ENCODE measurements at regions not wholly inside any gene's neighbourhood (a gene's known extent, or its start where the extent isn't known, plus 50 kb on each side); places are given as distances from the start of the nearest gene placed in this dataset.

DNA sequence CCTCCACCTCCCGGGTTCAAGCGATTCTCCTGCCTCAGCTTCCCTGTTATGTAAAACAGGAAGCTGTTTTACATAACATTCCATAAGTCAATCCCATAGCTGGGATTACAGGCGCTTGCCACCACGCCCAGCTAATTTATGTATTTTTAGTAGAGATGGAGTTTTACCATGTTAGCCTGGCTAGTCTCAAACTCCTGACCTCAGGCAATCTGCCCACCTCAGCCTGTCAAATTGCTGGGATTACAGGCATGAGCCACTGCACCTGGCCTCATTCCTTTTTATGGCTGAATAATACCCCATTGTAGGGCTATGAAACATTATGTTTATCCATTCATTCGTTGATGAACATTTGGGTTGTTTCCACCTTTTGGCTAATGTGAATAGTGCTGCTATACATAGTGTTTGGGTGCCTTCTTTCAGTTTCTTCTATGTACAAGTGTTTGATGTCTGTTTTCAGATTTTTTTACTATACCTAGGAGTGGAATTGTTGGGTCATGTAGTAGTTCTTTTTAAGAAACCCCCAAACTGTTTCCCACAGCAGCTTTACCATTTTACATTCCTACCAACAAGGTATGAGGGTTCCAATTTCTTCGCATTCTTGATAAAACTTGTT is 138.7 kb upstream of the COL21A1 start:
- H3K9ac ChIP-seq (ENCODE audit: insufficient read depth, low read depth, low read length), result no peak overlapping the region
- no peaks in the 10 kb centered on the region; the same call in 1 of the 2 replicates for H3K9me3 ChIP-seq (ENCODE audit: low read length)
- no peaks in the 10 kb centered on the region for H3K79me2 ChIP-seq (ENCODE audit: insufficient read depth, low read length)
- DNase-seq (ENCODE audit: low spot score) (no peak), FAIRE-seq (no peak), ATAC-seq (no peak)
- no peaks in the 10 kb centered on the region for H3K27me3 ChIP-seq (ENCODE audit: control insufficient read depth in 1 of 2, insufficient read depth in 2 of 2, low read length in 2 of 2)
- H3K27ac ChIP-seq (ENCODE audit: extremely low read length, insufficient read depth, low read length), result no peak overlapping the region
- CTCF ChIA-PET (ENCODE audit: low intra/inter-chr PET ratio, low total read pairs), result no interaction called here
- in situ Hi-C loops (cut with HindIII; ENCODE audit: extremely low pct_ligation_motif_present, low pct_unique_long_range_greater_than_20kb), result no loop called here
- POLR2A ChIA-PET, result interaction anchor here (1.3 kb wide), 1 partner anchor 305 kb away, joined by 3 read pairs; no protein-coding TSS in a partner anchor
- H3K4me2 ChIP-seq (ENCODE audit: low read depth, low read length), result no peak overlapping the region
- BruUV-seq (replicated peaks), result no TSS peak
- H2AFZ ChIP-seq (ENCODE audit: low read length), result no peak overlapping the region
- no peaks in the 10 kb centered on the region for H3K36me3 ChIP-seq (replicated peaks in 1 of 2; ENCODE audit: control insufficient read depth in 1 of 2, insufficient read depth in 2 of 2, low read length in 2 of 2)
- TF ChIP-seq, protein P1, sequence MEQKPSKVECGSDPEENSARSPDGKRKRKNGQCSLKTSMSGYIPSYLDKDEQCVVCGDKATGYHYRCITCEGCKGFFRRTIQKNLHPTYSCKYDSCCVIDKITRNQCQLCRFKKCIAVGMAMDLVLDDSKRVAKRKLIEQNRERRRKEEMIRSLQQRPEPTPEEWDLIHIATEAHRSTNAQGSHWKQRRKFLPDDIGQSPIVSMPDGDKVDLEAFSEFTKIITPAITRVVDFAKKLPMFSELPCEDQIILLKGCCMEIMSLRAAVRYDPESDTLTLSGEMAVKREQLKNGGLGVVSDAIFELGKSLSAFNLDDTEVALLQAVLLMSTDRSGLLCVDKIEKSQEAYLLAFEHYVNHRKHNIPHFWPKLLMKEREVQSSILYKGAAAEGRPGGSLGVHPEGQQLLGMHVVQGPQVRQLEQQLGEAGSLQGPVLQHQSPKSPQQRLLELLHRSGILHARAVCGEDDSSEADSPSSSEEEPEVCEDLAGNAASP (CRISPR knock-in tag; IDR thresholded peaks at IDR 0.05; ENCODE audit: borderline replicate concordance), result no peak
- no peak for TF ChIP-seq RNF2 (conservative IDR thresholded peaks at IDR 0.05; ENCODE audit: low read depth)
- no peak for TF ChIP-seq ATF7-NPFF (CRISPR knock-in tag; IDR thresholded peaks at IDR 0.05; ENCODE audit: low read depth)
- TF ChIP-seq ZNF724P (CRISPR knock-in tag; IDR thresholded peaks at IDR 0.05; ENCODE audit: borderline replicate concordance), result no peak
- TF ChIP-seq, protein P2, sequence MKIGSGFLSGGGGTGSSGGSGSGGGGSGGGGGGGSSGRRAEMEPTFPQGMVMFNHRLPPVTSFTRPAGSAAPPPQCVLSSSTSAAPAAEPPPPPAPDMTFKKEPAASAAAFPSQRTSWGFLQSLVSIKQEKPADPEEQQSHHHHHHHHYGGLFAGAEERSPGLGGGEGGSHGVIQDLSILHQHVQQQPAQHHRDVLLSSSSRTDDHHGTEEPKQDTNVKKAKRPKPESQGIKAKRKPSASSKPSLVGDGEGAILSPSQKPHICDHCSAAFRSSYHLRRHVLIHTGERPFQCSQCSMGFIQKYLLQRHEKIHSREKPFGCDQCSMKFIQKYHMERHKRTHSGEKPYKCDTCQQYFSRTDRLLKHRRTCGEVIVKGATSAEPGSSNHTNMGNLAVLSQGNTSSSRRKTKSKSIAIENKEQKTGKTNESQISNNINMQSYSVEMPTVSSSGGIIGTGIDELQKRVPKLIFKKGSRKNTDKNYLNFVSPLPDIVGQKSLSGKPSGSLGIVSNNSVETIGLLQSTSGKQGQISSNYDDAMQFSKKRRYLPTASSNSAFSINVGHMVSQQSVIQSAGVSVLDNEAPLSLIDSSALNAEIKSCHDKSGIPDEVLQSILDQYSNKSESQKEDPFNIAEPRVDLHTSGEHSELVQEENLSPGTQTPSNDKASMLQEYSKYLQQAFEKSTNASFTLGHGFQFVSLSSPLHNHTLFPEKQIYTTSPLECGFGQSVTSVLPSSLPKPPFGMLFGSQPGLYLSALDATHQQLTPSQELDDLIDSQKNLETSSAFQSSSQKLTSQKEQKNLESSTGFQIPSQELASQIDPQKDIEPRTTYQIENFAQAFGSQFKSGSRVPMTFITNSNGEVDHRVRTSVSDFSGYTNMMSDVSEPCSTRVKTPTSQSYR (CRISPR knock-in tag; IDR thresholded peaks at IDR 0.05; ENCODE audit: borderline replicate concordance), result no peak
- TF ChIP-seq, protein P3, sequence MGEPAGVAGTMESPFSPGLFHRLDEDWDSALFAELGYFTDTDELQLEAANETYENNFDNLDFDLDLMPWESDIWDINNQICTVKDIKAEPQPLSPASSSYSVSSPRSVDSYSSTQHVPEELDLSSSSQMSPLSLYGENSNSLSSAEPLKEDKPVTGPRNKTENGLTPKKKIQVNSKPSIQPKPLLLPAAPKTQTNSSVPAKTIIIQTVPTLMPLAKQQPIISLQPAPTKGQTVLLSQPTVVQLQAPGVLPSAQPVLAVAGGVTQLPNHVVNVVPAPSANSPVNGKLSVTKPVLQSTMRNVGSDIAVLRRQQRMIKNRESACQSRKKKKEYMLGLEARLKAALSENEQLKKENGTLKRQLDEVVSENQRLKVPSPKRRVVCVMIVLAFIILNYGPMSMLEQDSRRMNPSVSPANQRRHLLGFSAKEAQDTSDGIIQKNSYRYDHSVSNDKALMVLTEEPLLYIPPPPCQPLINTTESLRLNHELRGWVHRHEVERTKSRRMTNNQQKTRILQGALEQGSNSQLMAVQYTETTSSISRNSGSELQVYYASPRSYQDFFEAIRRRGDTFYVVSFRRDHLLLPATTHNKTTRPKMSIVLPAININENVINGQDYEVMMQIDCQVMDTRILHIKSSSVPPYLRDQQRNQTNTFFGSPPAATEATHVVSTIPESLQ (CRISPR knock-in tag; conservative IDR thresholded peaks at IDR 0.05), result no peak
- TF ChIP-seq ZSCAN30 (CRISPR knock-in tag; IDR thresholded peaks at IDR 0.05), result no peak
- TF ChIP-seq KDM4B (CRISPR knock-in tag; IDR thresholded peaks at IDR 0.05), result no peak
- TF ChIP-seq MTF1 (CRISPR knock-in tag; IDR thresholded peaks at IDR 0.05), result no peak
- TF ChIP-seq, protein P4, sequence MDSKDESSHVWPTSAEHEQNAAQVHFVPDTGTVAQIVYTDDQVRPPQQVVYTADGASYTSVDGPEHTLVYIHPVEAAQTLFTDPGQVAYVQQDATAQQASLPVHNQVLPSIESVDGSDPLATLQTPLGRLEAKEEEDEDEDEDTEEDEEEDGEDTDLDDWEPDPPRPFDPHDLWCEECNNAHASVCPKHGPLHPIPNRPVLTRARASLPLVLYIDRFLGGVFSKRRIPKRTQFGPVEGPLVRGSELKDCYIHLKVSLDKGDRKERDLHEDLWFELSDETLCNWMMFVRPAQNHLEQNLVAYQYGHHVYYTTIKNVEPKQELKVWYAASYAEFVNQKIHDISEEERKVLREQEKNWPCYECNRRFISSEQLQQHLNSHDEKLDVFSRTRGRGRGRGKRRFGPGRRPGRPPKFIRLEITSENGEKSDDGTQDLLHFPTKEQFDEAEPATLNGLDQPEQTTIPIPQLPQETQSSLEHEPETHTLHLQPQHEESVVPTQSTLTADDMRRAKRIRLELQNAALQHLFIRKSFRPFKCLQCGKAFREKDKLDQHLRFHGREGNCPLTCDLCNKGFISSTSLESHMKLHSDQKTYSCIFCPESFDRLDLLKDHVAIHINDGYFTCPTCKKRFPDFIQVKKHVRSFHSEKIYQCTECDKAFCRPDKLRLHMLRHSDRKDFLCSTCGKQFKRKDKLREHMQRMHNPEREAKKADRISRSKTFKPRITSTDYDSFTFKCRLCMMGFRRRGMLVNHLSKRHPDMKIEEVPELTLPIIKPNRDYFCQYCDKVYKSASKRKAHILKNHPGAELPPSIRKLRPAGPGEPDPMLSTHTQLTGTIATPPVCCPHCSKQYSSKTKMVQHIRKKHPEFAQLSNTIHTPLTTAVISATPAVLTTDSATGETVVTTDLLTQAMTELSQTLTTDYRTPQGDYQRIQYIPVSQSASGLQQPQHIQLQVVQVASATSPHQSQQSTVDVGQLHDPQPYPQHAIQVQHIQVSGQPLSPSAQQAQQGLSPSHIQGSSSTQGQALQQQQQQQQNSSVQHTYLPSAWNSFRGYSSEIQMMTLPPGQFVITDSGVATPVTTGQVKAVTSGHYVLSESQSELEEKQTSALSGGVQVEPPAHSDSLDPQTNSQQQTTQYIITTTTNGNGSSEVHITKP (CRISPR knock-in tag; IDR thresholded peaks at IDR 0.05; ENCODE audit: low read depth), result no peak
- TF ChIP-seq MIER3 (CRISPR knock-in tag; IDR thresholded peaks at IDR 0.05; ENCODE audit: borderline replicate concordance), result no peak
- no peak for TF ChIP-seq SOX6 (IDR thresholded peaks at IDR 0.05)
- no peak for TF ChIP-seq SOX6 (CRISPR knock-in tag; IDR thresholded peaks at IDR 0.05)
- H4K20me1 ChIP-seq (ENCODE audit: insufficient read depth, low read length), result no peaks in the 10 kb centered on the region
- peaks cover 75% of the 10 kb centered on the region for H3K4me1 ChIP-seq (ENCODE audit: insufficient read depth, low read length)
- no peak overlapping the region for H3K4me3 ChIP-seq (replicated peaks in 1 of 3; ENCODE audit: insufficient read depth in 1 of 3, low read depth in 2 of 3, low read length in 3 of 3)
- intact Hi-C loops (cut with micrococcal nuclease; ENCODE audit: unreplicated experiment), result loop anchor here (2.0 kb wide), 1 partner anchor 13 kb away; no protein-coding TSS in a partner anchor
- 87% methylated on average over 6 of the region's 6 CpGs for WGBS (ENCODE audit: low lambda C conversion rate)

All from HepG2 (cell line).